Renal cortex interstitium (tissue), 11 donors: ENCODE measurements at regions not wholly inside any gene's neighbourhood (a gene's known extent, or its start where the extent isn't known, plus 50 kb on each side); places are given as distances from the start of the nearest gene placed in this dataset.

Source experiments
- DNase-seq, 11 donors: peaks; one replicate each; pipeline ENCODE4 v3.0.0-alpha.2; 2013; ENCODE audit warnings: low read depth in 9 of 11, low spot score in 4 of 11; ENCODE audit errors: extremely low read depth in 1 of 11

- no peak for DNase-seq
These were observed 284.1 kb upstream of the MANEA start for GRCh38 chr6:95293257-95293656.

GRCh38 chr6:95294043-95294442, 283.3 kb upstream of the MANEA start:
- DNase-seq, result no peak

- no peak for DNase-seq
These were observed 267.8 kb upstream of the MANEA start for GRCh38 chr6:95309545-95309944.

GRCh38 chr6:95318137-95318536, 259.2 kb upstream of the MANEA start:
- DNase-seq, result no peak

GRCh38 chr6:95321126-95321525, 256.2 kb upstream of the MANEA start:
- DNase-seq, result no peak

GRCh38 chr6:95325916-95326315, 251.4 kb upstream of the MANEA start:
- DNase-seq, result no peak

- DNase-seq, result no peak
These were observed 249.1 kb upstream of the MANEA start for GRCh38 chr6:95328231-95328630.

GRCh38 chr6:95352064-95352795, 225.1 kb upstream of the MANEA start:
- no peak for DNase-seq

GRCh38 chr6:95354551-95354950, 222.8 kb upstream of the MANEA start:
- no peak for DNase-seq

GRCh38 chr6:95357380-95358020, 219.8 kb upstream of the MANEA start:
- peak in 1 of 11 donors; percentile 4 for DNase-seq

GRCh38 chr6:95364016-95364604, 213.2 kb upstream of the MANEA start:
- DNase-seq, result peak in 3 of 11 donors; percentile 1 to 14 (median 2)

- no peak for DNase-seq
These were observed 211.9 kb upstream of the MANEA start for GRCh38 chr6:95365454-95365853.

GRCh38 chr6:95366414-95366813, 210.9 kb upstream of the MANEA start:
- no peak for DNase-seq

- DNase-seq, result no peak
These were observed 193.5 kb upstream of the MANEA start for GRCh38 chr6:95383878-95384277.

- DNase-seq, result no peak
These were observed 192.3 kb upstream of the MANEA start for GRCh38 chr6:95384988-95385387.

- no peak for DNase-seq
These were observed 189.5 kb upstream of the MANEA start for GRCh38 chr6:95387845-95388244.

GRCh38 chr6:95404777-95405176, 172.6 kb upstream of the MANEA start:
- no peak for DNase-seq

- DNase-seq, result no peak
These were observed 169.2 kb upstream of the MANEA start for GRCh38 chr6:95408111-95408510.

GRCh38 chr6:95410168-95410567, 167.2 kb upstream of the MANEA start:
- DNase-seq, result no peak

GRCh38 chr6:95413789-95414188, 163.5 kb upstream of the MANEA start:
- no peak for DNase-seq

GRCh38 chr6:95417856-95418255, 159.5 kb upstream of the MANEA start:
- no peak for DNase-seq
